Smooth muscle cell (in vitro differentiated cells): ENCODE measurements at regions not wholly inside any gene's neighbourhood (a gene's known extent, or its start where the extent isn't known, plus 50 kb on each side); places are given as distances from the start of the nearest gene placed in this dataset.

ENCODE experiments used
- DNase-seq: peaks from one replicate; lab custom pipeline; 2025; ENCODE audit not compliant: unreplicated experiment; lab: John Stamatoyannopoulos, UW
- H2AFZ ChIP-seq: fragments of 200-600 bp; sonication (generic); 2 replicates; pipeline ENCODE4 v1.6.0; 2016; ENCODE audit warnings: antibody characterized with exemption, low read depth, mild to moderate bottlenecking
- H3F3A ChIP-seq: fragments of 200-600 bp; sonication (generic); 2 replicates; pipeline ENCODE4 v1.6.0; 2017; ENCODE audit warnings: antibody characterized with exemption, low read depth
- H3K27ac ChIP-seq: fragments of 200-600 bp; sonication (generic); 2 replicates; pipeline ENCODE4 v1.5.1; 2016; ENCODE audit warnings: low read depth, mild to moderate bottlenecking
- H3K27me3 ChIP-seq: fragments of 200-600 bp; sonication (generic); 2 replicates; pipeline ENCODE4 v1.6.1; 2016; ENCODE audit warnings: low read depth, mild to moderate bottlenecking
- H3K36me3 ChIP-seq: fragments of 200-600 bp; sonication (generic); 2 replicates; pipeline ENCODE4 v1.5.1; 2016; ENCODE audit warnings: low read depth
- H3K4me1 ChIP-seq: fragments of 200-600 bp; sonication (generic); 2 replicates; pipeline ENCODE4 v1.5.1; 2016; ENCODE audit warnings: low read depth
- H3K4me2 ChIP-seq: fragments of 200-600 bp; sonication (generic); 2 replicates; pipeline ENCODE4 v1.6.0; 2016; ENCODE audit warnings: mild to moderate bottlenecking
- H3K4me3 ChIP-seq: fragments of 200-600 bp; sonication (generic); 2 replicates; pipeline ENCODE4 v1.5.1; 2016; ENCODE audit warnings: mild to moderate bottlenecking
- H3K79me2 ChIP-seq: fragments of 200-600 bp; sonication (generic); 2 replicates; pipeline ENCODE4 v1.6.0; 2016; ENCODE audit warnings: low read depth, mild to moderate bottlenecking
- H3K9ac ChIP-seq: fragments of 200-600 bp; sonication (generic); 2 replicates; pipeline ENCODE4 v1.6.0; 2016; ENCODE audit warnings: low read depth
- H3K9me3 ChIP-seq: fragments of 200-600 bp; sonication (generic); replicated peaks from 2 replicates; pipeline ENCODE4 v1.5.1; 2016; ENCODE audit warnings: low read depth
- H4K20me1 ChIP-seq: fragments of 200-600 bp; sonication (generic); 2 replicates; pipeline ENCODE4 v1.6.0; 2016; ENCODE audit warnings: low read depth
- CTCF ChIP-seq: fragments of 200-600 bp; sonication (generic); IDR thresholded peaks from 2 replicates; pipeline ENCODE4 v1.5.1; 2017; ENCODE audit warnings: borderline replicate concordance, mild to moderate bottlenecking, antibody characterized with exemption; ENCODE audit not compliant: insufficient read depth, poor library complexity, severe bottlenecking
- WGBS: methylation state at CpG from one replicate; pipeline ENCODE4 v1.1.7; 2016; ENCODE audit warnings: low lambda C conversion rate; 5-methylcytosine and 5-hydroxymethylcytosine counted together

GRCh38 chr1:72648465-72648864 lies 366.1 kb upstream of the NEGR1 start:
- no peaks in the 10 kb centered on the region for H3K9me3 ChIP-seq
- H3K79me2 ChIP-seq = no peaks in the 10 kb centered on the region
- H4K20me1 ChIP-seq = no peaks in the 10 kb centered on the region
- no peaks in the 10 kb centered on the region for H3K4me1 ChIP-seq
- H3K9ac ChIP-seq = no peak overlapping the region
- no peak for TF ChIP-seq CTCF
- H2AFZ ChIP-seq = no peak overlapping the region
- DNase-seq = no peak
- no peaks in the 10 kb centered on the region for H3F3A ChIP-seq
- H3K27ac ChIP-seq = no peak overlapping the region
- no peaks in the 10 kb centered on the region for H3K36me3 ChIP-seq
- 71% methylated on average over 5 of the region's 5 CpGs for WGBS
- no peaks in the 10 kb centered on the region for H3K27me3 ChIP-seq
- H3K4me2 ChIP-seq = no peak overlapping the region
- H3K4me3 ChIP-seq = no peak overlapping the region

GRCh38 chr1:72643142-72643541 lies 360.8 kb upstream of the NEGR1 start:
- H3K4me1 ChIP-seq = peaks cover 1% of the 10 kb centered on the region
- no peaks in the 10 kb centered on the region for H3K36me3 ChIP-seq
- no peak for DNase-seq
- no peaks in the 10 kb centered on the region for H3K79me2 ChIP-seq
- H3K4me2 ChIP-seq = no peak overlapping the region
- WGBS = 82% methylated on average over 2 of the region's 2 CpGs
- H3F3A ChIP-seq = no peaks in the 10 kb centered on the region
- no peak overlapping the region for H3K27ac ChIP-seq
- H3K27me3 ChIP-seq = no peaks in the 10 kb centered on the region
- H3K9me3 ChIP-seq = no peaks in the 10 kb centered on the region
- no peak overlapping the region for H3K9ac ChIP-seq
- H3K4me3 ChIP-seq = no peak overlapping the region
- no peak for TF ChIP-seq CTCF
- no peaks in the 10 kb centered on the region for H4K20me1 ChIP-seq
- no peak overlapping the region for H2AFZ ChIP-seq

- no peak for TF ChIP-seq CTCF
- Histone ChIP-seq H3K27me3 (no peaks in the 10 kb centered on the region), H3K79me2 (no peaks in the 10 kb centered on the region), H3K36me3 (no peaks in the 10 kb centered on the region), H3K9ac (no peak overlapping the region), H3K4me2 (no peak overlapping the region), H3K27ac (no peak overlapping the region), H2AFZ (no peak overlapping the region), H3K4me3 (no peak overlapping the region), H3K9me3 (no peaks in the 10 kb centered on the region), H4K20me1 (no peaks in the 10 kb centered on the region), H3F3A (no peaks in the 10 kb centered on the region), H3K4me1 (peaks cover 5% of the 10 kb centered on the region)
- DNase-seq = no peak
- WGBS = 61% methylated on average over 1 of the region's 1 CpG
These were observed 355.3 kb upstream of the NEGR1 start for GRCh38 chr1:72637593-72637992.

- Histone ChIP-seq H3K9ac (no peak overlapping the region), H3K27ac (no peak overlapping the region), H3F3A (no peaks in the 10 kb centered on the region), H3K4me1 (peaks cover 5% of the 10 kb centered on the region), H3K4me2 (no peak overlapping the region), H3K9me3 (no peaks in the 10 kb centered on the region), H2AFZ (no peak overlapping the region), H3K27me3 (no peaks in the 10 kb centered on the region), H3K4me3 (no peak overlapping the region), H3K36me3 (no peaks in the 10 kb centered on the region), H4K20me1 (no peaks in the 10 kb centered on the region), H3K79me2 (no peaks in the 10 kb centered on the region)
- 88% methylated on average over 2 of the region's 2 CpGs for WGBS
- DNase-seq = no peak
- no peak for TF ChIP-seq CTCF
These were observed 354.3 kb upstream of the NEGR1 start for GRCh38 chr1:72636631-72637030.
